Suprapubic skin (tissue), 4 donors: ENCODE measurements at regions not wholly inside any gene's neighbourhood (a gene's known extent, or its start where the extent isn't known, plus 50 kb on each side); places are given as distances from the start of the nearest gene placed in this dataset.
"Not testable (repeated sequence)": the region's sequence is repeated elsewhere in the genome, so short reads cannot be mapped to it uniquely, and the experiment has no call there.

Experiments used
- DNase-seq, 2 donors: peaks; one replicate each; pipeline ENCODE4 v3.0.0-alpha.2; 2019; ENCODE audit warnings: low spot score in 2 of 2
- H3K27ac ChIP-seq: fragments of 200-600 bp; sonication (generic); one replicate; pipeline ENCODE4 v1.5.1; 2019
- H3K27me3 ChIP-seq: fragments of 200-600 bp; sonication (generic); one replicate; pipeline ENCODE4 v1.5.1; 2019
- H3K36me3 ChIP-seq: fragments of 200-600 bp; sonication (generic); one replicate; pipeline ENCODE4 v1.5.1; 2019
- H3K4me1 ChIP-seq: fragments of 200-600 bp; sonication (generic); one replicate; pipeline ENCODE4 v1.5.1; 2019
- H3K4me3 ChIP-seq: fragments of 200-600 bp; sonication (generic); one replicate; pipeline ENCODE4 v1.5.1; 2019; ENCODE audit warnings: mild to moderate bottlenecking
- H3K9me3 ChIP-seq: fragments of 200-600 bp; sonication (generic); one replicate; pipeline ENCODE4 v1.5.1; 2019
- EP300 ChIP-seq: sonication (generic); formaldehyde crosslinking; IDR thresholded peaks from one replicate; pipeline ENCODE4 v1.6.1; 2017; ENCODE audit warnings: antibody characterized with exemption
- POLR2A ChIP-seq, 2 donors: fragments of 450-650 bp; IDR thresholded peaks; one replicate each; pipeline ENCODE4 v1.6.1; 2017; ENCODE audit warnings: antibody characterized with exemption in 2 of 2, mild to moderate bottlenecking in 2 of 2, moderate library complexity in 2 of 2
- POLR2AphosphoS5 ChIP-seq, 3 donors: sonication (generic); formaldehyde crosslinking; IDR thresholded peaks; one replicate each; pipeline ENCODE4 v1.6.1; 2017; ENCODE audit warnings: antibody characterized with exemption in 3 of 3
- WGBS: methylation state at CpG from one replicate; pipeline ENCODE4 v1.1.5; 2018; 5-methylcytosine and 5-hydroxymethylcytosine counted together
- TF ChIP-seq, protein P1 (sequence below), 2 donors: fragments of 200-600 bp in 1 of 2; fragments of 450-650 bp in 1 of 2; sonication (generic) in 1 of 2; IDR thresholded peaks; one replicate each; pipeline ENCODE4 v1.5.1; 2016 to 2019; ENCODE audit warnings: antibody characterized with exemption in 2 of 2, mild to moderate bottlenecking in 1 of 2, moderate library complexity in 1 of 2

DNA sequence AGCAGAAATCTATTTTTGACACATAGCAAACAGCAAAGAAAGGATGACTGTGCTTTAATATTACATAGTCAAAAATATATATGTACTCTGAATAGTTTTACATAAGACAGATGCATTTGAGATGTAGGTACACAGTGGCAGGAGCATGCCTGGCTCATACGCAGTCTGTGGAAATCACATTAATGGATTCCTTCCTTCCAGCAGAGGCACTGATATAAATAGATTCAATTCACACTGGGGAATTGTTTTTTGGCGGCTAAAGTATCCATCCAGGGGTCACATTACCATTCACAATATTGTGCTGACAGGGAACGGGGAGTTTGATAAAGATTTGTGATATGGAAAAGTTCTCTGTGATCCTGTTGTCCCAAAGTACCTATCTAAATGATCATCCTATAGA is 72.5 kb upstream of the AGR3 start:
- Histone ChIP-seq H3K9me3 (no peaks in the 10 kb centered on the region), H3K4me3 (no peak overlapping the region), H3K27ac (no peak overlapping the region), H3K36me3 (no peaks in the 10 kb centered on the region), H3K27me3 (no peaks in the 10 kb centered on the region), H3K4me1 (no peaks in the 10 kb centered on the region)
- 71% methylated on average over 3 of the region's 3 CpGs for WGBS
- no peak for TF ChIP-seq EP300
- TF ChIP-seq POLR2AphosphoS5 (IDR thresholded peaks at IDR 0.05), result no peak
- TF ChIP-seq, protein P1, sequence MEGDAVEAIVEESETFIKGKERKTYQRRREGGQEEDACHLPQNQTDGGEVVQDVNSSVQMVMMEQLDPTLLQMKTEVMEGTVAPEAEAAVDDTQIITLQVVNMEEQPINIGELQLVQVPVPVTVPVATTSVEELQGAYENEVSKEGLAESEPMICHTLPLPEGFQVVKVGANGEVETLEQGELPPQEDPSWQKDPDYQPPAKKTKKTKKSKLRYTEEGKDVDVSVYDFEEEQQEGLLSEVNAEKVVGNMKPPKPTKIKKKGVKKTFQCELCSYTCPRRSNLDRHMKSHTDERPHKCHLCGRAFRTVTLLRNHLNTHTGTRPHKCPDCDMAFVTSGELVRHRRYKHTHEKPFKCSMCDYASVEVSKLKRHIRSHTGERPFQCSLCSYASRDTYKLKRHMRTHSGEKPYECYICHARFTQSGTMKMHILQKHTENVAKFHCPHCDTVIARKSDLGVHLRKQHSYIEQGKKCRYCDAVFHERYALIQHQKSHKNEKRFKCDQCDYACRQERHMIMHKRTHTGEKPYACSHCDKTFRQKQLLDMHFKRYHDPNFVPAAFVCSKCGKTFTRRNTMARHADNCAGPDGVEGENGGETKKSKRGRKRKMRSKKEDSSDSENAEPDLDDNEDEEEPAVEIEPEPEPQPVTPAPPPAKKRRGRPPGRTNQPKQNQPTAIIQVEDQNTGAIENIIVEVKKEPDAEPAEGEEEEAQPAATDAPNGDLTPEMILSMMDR (IDR thresholded peaks at IDR 0.05), result no peak
- no peak for TF ChIP-seq POLR2A (IDR thresholded peaks at IDR 0.05)
- DNase-seq, result no peak

DNA sequence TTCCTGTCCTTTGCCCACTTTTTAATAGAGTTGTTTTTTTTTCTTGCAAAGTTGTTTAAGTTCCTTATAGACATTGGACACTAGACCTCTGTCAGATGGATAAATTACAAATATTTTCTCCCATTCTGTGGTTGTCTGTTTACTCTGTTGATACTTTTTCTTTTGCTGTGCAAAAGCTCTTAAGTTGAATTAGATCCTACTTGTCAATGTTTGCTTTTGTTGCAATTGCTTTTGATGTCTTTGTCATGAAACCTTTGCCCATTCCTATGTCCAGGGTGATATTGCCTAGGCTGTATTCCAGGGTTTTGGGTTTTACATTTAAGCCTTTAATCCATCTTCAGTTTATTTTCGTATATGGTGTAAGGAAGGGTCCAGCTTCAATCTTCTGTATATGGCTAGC is 76.9 kb upstream of the AGR3 start:
- Histone ChIP-seq H3K4me1 (no peaks in the 10 kb centered on the region), H3K4me3 (no peak overlapping the region), H3K27me3 (no peaks in the 10 kb centered on the region), H3K9me3 (no peaks in the 10 kb centered on the region), H3K36me3 (no peaks in the 10 kb centered on the region), H3K27ac (no peak overlapping the region)
- no peak for DNase-seq
- WGBS, result 86% methylated on average over 1 of the region's 1 CpG
- TF ChIP-seq EP300 (no peak), POLR2A (IDR thresholded peaks at IDR 0.05) (no peak), POLR2AphosphoS5 (IDR thresholded peaks at IDR 0.05) (no peak)
- TF ChIP-seq, protein P1 (IDR thresholded peaks at IDR 0.05), result no peak

DNA sequence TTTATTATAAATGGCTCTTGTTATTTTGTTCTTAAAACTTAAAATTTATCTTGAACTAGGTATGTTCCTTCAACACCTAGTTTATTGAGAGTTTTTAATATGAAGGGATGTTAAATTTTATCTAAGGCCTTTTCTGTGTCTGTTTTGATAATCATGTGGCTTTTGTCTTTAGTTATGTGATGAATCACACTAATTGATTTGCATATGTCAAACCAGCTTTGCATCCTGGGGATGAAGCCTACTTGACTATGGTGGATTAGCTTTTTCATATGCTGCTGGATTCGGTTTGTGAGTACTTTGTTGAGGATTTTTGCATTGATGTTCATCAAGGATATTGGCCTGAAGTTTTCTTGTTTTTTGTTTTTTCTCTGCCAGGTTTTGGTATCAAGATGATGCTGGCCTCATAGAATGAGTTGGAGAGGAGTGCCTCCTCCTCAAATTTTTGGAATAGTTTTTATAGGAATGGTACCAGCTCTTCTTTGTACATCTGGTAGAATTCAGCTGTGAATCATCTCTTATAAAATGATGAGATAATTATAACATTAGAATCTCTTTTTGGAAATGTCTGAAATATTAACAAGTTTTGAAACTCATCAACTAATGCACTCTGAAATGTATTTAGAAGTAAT is 78.7 kb upstream of the AGR3 start:
- WGBS, result 69% methylated on average over 1 of the region's 1 CpG
- DNase-seq, result no peak
- Histone ChIP-seq H3K27me3 (no peaks in the 10 kb centered on the region), H3K9me3 (no peaks in the 10 kb centered on the region), H3K36me3 (no peaks in the 10 kb centered on the region), H3K27ac (no peak overlapping the region), H3K4me1 (no peaks in the 10 kb centered on the region), H3K4me3 (no peak overlapping the region)
- TF ChIP-seq, protein P1 (IDR thresholded peaks at IDR 0.05), result no peak
- TF ChIP-seq POLR2AphosphoS5 (IDR thresholded peaks at IDR 0.05), result no peak
- no peak for TF ChIP-seq EP300
- TF ChIP-seq POLR2A (IDR thresholded peaks at IDR 0.05), result no peak

DNA sequence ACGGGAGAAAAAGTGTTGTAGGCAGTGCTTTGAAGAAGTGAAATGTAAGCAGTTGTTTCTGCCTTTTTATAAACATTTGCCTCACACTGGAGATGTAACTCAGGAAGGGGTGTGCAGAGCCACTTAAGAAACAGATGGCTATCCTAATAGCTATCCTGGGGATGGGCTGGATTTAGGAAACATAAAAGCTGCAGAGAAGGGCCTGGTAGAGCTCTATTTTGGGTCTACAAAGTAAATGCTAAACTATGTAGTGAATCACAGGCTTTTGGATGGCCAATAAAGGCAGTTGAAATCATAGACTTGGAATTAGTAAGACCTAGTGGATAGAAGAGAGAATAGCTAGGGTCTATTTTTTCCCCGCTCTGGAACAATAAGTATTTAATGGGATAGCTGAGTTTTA is 79.9 kb upstream of the AGR3 start:
- Histone ChIP-seq H3K4me1 (no peaks in the 10 kb centered on the region), H3K36me3 (no peaks in the 10 kb centered on the region), H3K9me3 (no peaks in the 10 kb centered on the region), H3K27me3 (no peaks in the 10 kb centered on the region), H3K27ac (no peak overlapping the region), H3K4me3 (no peak overlapping the region)
- no peak for DNase-seq
- TF ChIP-seq, protein P1 (IDR thresholded peaks at IDR 0.05), result no peak
- no peak for TF ChIP-seq POLR2A (IDR thresholded peaks at IDR 0.05)
- no peak for TF ChIP-seq POLR2AphosphoS5 (IDR thresholded peaks at IDR 0.05)
- no peak for TF ChIP-seq EP300
- WGBS, result 47% methylated on average over 2 of the region's 2 CpGs

DNA sequence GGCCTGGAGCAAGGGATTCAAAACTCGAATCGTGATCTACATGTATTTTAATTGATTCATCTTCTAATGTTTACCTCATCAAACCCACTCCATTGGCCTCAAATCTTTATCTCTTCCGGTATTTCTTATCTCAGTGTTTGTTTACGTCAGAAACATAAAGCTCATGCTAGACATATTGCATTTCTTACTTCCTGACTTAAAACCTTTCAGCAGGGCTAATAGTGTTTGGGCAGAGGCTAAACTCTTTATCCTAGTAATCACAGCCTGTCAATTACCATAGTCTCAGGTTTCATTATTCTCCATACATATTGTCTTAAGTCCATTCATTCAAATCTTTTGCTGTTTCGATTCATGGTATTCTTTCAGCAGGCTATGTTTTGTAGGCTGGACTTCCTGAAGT is 81.3 kb upstream of the AGR3 start:
- DNase-seq, result no peak
- TF ChIP-seq, protein P1 (IDR thresholded peaks at IDR 0.05), result no peak
- TF ChIP-seq EP300 (no peak), POLR2A (IDR thresholded peaks at IDR 0.05) (no peak), POLR2AphosphoS5 (IDR thresholded peaks at IDR 0.05) (no peak)
- Histone ChIP-seq H3K36me3 (no peaks in the 10 kb centered on the region), H3K4me1 (no peaks in the 10 kb centered on the region), H3K27me3 (no peaks in the 10 kb centered on the region), H3K9me3 (no peaks in the 10 kb centered on the region), H3K4me3 (no peak overlapping the region), H3K27ac (no peak overlapping the region)
- WGBS, result 83% methylated on average over 5 of the region's 5 CpGs

DNA sequence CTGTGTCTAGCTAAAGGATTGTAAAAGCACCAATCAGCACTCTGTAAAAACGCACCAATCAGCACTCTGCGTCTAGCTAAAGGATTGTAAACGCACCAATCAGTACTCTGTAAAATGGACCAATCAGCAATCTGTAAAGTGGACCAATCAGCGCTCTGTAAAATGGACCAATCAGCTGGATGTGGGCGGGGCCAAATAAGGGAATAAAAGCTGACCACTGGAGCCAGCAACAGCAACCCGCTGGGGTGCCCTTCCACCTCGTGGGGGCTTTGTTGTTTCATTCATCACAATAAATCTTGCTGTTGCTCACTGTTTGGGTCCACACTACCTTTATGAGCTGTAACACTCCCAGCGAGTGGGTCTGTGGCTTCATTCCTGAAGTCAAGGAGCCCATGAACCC is 83.9 kb upstream of the AGR3 start:
- not testable (repeated sequence) for H3K9me3 ChIP-seq, H3K36me3 ChIP-seq, H3K4me1 ChIP-seq, H3K27me3 ChIP-seq, DNase-seq, H3K27ac ChIP-seq, H3K4me3 ChIP-seq
- WGBS, result 87% methylated on average over 8 of the region's 8 CpGs
